Stimulated activated CD4-positive, alpha-beta T cell treated with anti-CD3 and anti-CD28 coated beads, Interleukin-15, amount 100 ng/mL, for 48 hours (primary cell): ENCODE measurements at regions not wholly inside any gene's neighbourhood (a gene's known extent, or its start where the extent isn't known, plus 50 kb on each side); places are given as distances from the start of the nearest gene placed in this dataset.

Source experiments
- DNase-seq, 2 donors: peaks; one replicate each; pipeline ENCODE4 v3.0.0-alpha.2; 2020; ENCODE audit warnings: low read depth in 2 of 2

- no peak for DNase-seq
These were observed 125.6 kb upstream of the PRPS1L1 start for GRCh38 chr7:18153183-18153748.

- DNase-seq = no peak
These were observed 127.1 kb upstream of the PRPS1L1 start for GRCh38 chr7:18154726-18155125.

DNA sequence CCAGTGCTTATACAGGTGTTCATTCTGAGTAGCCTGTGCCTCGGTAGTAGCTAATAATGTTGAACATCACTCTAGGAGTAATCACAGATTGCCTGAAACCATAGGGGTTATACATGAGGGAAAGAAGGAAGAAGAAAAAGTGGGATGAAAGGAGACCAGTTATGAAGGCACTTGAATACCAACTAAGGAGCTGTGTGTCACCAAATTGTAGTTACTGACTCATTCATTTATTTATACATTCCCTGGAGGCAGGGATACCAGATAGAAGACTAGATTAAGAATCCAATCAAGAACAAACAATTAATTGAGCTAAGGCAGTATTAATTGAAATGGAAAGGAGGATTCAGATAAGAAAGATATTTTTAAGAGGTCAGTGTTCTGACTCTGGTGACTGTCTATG is 129.6 kb upstream of the PRPS1L1 start:
- DNase-seq = no peak

DNA sequence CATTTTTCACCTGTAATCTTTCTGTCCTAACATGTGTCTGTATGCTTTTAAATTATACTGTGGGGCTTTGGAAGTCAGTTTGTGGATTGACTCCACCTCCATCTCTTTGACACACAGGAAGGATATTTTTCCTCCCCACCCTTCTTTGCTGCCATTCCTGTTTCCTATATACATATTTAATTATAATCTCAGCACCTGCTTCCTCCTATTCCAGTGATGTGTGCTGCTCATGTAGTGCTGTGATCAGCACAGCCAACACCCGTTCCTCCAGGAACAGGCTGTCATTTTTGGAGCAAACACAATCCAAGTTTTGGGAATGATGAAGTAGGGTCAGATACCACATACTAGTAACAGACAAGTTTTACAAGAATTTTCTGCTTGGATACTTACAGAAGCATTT is 135.0 kb upstream of the PRPS1L1 start:
- no peak for DNase-seq

GRCh38 chr7:18163091-18163490 is 135.4 kb upstream of the PRPS1L1 start:
- DNase-seq = no peak

DNA sequence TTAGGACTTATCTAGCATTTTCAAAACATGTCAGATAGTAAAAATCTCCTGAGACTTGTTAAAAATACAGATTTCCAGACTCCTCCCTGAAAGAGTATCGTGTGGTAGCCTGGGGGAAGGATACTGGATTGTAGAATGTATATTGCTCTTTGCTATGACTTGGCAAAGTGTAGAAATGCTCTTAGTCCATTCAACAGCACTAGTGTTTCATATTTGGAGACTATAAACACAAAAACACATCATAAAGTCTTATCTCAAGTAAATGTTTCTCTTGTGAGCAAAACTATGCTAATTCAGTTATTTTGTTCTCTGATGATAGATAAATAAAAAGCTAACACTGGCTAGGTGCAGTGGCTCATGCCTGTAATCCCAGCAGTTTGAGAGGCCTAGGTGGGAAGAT is 137.5 kb upstream of the PRPS1L1 start:
- DNase-seq = no peak

DNA sequence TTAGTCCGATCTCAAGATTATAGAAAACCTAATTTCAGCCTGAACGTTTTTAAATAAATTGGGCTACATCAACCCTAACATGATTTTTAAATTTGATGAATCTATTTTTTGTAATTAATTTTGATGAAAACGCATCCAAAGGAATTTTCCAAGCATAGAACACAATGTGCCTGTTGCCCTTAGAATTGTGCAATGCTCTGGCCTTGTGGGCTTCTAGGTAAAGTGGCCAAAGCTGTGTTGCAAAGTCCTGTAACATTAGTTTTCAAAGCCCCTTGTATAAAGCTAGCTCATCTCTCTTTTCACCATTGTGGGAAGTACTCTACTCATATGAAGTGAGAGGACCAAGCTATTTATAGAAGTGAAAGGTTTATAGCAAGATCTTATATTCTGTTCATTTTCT is 138.4 kb upstream of the PRPS1L1 start:
- DNase-seq = no peak

DNA sequence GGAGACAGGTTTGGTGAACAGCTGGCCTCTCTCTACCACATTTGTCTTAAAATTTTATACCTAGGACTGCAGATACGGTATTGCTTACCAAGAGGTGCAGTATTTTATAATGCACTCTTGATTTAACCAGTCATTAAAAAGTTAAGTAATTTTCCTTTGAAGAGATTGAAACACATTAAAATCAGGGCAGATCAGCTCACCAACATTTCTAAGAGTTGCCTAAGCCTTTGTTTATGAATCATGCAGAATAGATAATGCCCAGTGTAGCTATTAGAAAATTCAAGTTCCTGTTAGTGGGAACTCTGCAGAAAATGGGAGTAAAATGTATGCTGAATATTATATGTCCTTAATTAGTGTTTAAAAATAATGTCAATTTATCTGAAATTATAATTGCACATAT is 140.2 kb upstream of the PRPS1L1 start:
- no peak for DNase-seq

DNA sequence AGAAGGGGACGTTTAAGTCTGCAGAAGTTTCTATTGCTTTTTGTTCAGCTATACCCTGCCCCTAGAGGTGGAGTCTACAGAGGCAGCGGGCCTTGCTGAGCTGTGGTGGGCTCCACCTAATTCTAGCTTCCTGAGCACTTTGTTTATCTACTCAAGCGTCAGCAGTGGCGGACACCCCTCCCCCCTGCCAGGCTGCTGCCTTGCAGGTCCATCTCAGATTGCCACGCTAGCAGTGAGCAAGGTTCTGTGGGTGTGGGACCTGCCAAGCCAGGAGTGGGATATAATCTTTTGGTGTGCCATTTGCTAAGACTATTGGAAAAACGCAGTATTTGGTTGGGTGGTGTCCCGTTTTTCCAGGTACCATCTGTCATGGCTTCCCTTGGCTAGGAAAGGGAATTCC is 147.3 kb upstream of the PRPS1L1 start:
- DNase-seq = no peak

GRCh38 chr7:18175801-18176450 is 148.3 kb upstream of the PRPS1L1 start:
- DNase-seq = no peak

DNA sequence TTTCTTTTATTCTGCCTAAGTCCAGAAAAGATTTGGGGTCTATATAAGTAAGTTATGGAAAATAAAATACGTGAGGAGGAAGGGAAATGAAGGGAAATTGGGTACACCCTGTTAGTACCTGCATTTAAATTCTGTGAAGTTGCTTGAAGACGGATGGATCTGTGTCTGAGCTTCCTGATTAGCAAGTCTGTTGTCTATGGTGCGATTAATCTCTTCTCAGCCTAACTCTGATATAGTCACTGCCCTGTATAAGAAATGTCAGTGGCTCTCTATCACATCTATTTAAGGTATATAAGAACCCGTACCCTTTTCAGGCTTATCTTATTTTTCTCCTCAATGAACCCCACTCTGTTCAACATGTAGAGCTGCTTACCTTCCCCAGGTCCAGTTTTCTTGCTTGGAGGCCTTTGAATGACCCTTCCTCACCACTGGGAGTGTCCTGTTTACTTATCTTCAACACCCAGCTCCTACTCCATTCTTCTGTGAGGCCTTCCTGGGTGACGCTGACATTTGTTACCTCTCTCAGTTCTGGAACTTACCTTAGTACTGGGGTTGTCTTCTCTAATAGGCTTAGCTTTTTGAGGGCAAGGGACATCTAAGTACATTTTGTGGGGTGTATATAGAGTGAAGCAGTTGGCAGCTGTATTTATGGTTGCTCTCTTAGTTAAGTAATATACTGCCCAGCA is 149.6 kb upstream of the PRPS1L1 start:
- DNase-seq = no peak

DNA sequence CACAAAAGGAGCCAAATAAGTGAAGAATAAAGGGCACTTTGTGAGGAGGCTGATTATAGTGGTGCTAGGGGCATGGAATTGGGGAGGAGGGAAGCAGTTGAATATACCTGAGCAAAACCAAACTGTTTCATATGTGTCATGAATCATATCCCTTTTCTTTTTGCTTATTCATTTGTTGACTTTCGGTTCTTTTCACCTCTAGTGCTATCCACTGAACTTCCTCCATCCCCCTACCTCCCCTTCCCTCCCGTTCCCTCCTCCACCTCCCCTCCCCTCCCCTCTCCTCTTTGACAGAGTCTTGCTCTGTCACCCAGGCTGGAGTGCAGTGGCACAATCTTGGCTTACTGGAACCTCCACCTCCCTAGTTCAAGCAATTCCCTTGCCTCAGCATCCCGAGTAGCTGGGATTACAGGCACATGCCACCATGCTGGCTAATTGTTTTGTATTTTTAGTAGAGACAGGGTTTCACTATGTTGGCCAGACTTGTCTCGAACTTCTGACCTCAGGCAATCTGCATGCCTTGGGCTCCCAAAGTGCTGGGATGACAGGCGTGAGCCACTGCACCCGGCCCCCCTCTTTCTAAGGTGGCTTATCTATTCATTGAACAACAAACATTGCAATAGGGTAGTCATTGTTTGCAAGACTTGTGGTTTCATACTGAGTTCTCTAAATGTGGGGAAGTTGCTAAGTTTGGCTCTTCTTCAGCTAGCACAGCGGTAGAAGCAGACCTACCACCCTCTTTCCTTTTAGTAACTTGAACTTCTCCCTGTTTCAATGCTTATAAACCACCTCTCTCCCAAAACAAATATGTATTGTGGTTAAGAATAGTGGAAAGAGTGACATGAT is 150.4 kb upstream of the PRPS1L1 start:
- no peak for DNase-seq

DNA sequence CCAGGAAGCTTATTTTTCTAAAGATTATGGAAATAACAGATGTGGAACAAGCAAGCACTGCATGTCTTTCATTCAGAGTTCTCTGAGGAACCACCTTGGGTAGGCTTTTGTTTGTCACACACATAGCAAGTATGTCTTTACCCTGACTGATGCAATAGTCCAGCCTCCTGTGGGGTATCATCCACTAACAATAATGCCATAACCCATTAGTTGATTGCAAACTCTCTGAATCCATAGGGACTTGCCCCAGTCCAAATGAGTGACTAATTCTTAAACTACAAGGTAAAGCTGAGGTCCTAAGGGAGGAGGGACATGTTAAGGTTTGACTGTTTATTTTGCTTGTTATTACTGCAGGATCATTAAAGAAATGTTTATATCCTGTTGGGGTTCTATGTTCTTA is 151.4 kb upstream of the PRPS1L1 start:
- no peak for DNase-seq

- DNase-seq = no peak
These were observed 153.0 kb upstream of the PRPS1L1 start for GRCh38 chr7:18180685-18181084.

DNA sequence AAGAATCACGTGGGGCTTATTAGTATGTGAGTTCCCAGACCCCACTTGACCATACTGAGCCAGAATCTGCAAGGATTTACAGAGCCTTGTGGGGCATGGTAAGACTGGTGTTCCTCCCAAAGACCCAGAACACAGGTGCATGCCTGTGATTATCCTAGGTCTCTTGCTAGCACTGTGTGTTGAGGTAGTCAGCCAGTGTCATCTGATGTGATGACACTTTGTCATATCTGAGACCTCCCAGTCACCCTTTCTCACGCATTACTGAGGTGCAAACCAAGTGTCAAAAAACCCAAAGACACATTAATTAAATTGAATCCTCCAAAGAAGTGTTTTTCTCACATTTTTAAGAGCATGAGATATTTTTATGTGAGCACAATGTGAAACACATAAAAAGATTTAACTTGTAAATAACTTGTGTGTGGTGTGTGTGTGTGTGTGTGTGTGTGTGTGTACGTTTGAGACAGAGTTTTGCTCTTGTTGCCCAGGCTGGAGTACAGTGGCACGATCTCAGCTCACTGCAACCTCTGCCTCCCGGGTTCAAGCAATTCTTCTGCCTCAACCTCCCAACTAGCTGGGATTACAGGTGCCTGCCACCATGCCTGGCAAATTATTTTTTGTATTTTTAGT is 162.0 kb upstream of the PRPS1L1 start:
- no peak for DNase-seq

GRCh38 chr7:18191341-18191740 is 163.7 kb upstream of the PRPS1L1 start:
- DNase-seq = no peak

GRCh38 chr7:18191862-18192625 is 164.4 kb upstream of the PRPS1L1 start:
- no peak for DNase-seq

DNA sequence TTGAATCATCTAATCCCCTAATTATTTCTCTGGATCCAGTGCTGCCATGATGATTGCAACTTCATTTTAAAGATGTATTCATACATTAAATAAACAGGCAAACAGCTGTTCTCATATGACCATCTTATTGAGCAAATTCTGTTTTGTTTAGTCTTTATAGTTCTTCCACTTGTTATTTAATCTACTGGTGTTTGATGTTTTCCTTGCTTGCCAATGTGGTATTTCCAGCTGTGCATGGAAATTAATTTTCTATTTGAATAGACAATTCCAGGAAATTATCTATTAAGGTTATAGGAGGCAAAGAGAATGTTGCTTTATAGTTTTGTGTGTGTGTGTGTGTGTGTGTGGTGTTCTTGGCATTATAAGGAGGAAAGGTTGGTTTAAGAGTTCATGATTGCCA is 167.0 kb upstream of the PRPS1L1 start:
- no peak for DNase-seq

- no peak for DNase-seq
These were observed 169.0 kb upstream of the PRPS1L1 start for GRCh38 chr7:18196638-18197037.

GRCh38 chr7:18198868-18199267 is 171.2 kb upstream of the PRPS1L1 start:
- DNase-seq = no peak

DNA sequence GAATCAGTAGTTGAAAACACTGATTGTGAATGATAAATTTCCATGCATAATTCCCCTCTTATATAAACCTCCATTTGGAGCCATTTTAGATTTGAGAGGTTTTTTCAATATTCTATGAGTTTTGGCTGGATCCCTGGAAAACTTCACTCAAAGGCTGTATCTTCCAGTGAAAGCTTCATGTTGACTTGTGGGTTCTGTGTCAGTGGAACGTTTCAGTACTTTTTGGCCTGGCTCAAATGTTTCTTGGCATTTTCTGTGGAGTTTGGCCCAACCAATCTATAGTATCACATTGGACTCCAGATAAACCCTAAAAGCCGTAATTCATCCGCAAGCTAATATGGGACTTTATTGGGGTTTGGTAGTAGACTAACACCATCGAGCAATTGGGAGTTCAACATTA is 172.6 kb upstream of the PRPS1L1 start:
- no peak for DNase-seq
